Breast epithelium (tissue), 3 donors: ENCODE measurements at regions not wholly inside any gene's neighbourhood (a gene's known extent, or its start where the extent isn't known, plus 50 kb on each side); places are given as distances from the start of the nearest gene placed in this dataset.

Experiments used
- POLR2A ChIP-seq: fragments of 450-650 bp; IDR thresholded peaks from one replicate; pipeline ENCODE4 v1.6.1; 2016; ENCODE audit warnings: antibody characterized with exemption, mild to moderate bottlenecking, moderate library complexity
- POLR2AphosphoS5 ChIP-seq, 3 donors: sonication (generic); formaldehyde crosslinking; IDR thresholded peaks; one replicate each; pipeline ENCODE4 v1.6.1; 2017; ENCODE audit warnings: antibody characterized with exemption in 3 of 3
- TF ChIP-seq, protein P1 (sequence below), 3 donors: fragments of 450-650 bp; IDR thresholded peaks; one replicate each; pipeline ENCODE4 v1.5.1; 2016 to 2017; ENCODE audit warnings: antibody characterized with exemption in 3 of 3, mild to moderate bottlenecking in 3 of 3, moderate library complexity in 3 of 3

DNA sequence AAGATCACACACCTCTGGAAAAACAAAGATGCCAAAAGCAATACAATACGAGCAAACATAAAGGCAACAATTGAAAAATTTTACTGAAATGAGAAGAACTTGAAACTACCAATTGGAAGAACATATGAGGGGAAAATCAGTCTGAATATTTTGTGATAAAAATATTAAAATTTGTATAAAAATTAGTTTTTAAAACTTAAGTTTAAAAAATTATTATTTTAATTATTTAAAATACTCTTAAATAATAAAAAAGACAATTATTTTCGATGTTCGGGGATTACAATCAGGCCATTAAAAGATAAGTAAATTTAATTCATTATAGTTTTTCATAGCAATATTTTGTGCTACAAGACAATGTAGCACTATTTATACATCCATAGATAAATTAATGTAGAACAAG, 1239.3 kb downstream of the AMY1C start:
- TF ChIP-seq, protein P1, sequence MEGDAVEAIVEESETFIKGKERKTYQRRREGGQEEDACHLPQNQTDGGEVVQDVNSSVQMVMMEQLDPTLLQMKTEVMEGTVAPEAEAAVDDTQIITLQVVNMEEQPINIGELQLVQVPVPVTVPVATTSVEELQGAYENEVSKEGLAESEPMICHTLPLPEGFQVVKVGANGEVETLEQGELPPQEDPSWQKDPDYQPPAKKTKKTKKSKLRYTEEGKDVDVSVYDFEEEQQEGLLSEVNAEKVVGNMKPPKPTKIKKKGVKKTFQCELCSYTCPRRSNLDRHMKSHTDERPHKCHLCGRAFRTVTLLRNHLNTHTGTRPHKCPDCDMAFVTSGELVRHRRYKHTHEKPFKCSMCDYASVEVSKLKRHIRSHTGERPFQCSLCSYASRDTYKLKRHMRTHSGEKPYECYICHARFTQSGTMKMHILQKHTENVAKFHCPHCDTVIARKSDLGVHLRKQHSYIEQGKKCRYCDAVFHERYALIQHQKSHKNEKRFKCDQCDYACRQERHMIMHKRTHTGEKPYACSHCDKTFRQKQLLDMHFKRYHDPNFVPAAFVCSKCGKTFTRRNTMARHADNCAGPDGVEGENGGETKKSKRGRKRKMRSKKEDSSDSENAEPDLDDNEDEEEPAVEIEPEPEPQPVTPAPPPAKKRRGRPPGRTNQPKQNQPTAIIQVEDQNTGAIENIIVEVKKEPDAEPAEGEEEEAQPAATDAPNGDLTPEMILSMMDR (IDR thresholded peaks at IDR 0.05) = no peak
- TF ChIP-seq POLR2AphosphoS5 (IDR thresholded peaks at IDR 0.05) (no peak), POLR2A (no peak)
